GM12875 (cell line): ENCODE measurements at regions not wholly inside any gene's neighbourhood (a gene's known extent, or its start where the extent isn't known, plus 50 kb on each side); places are given as distances from the start of the nearest gene placed in this dataset.

Source experiments
- H3K4me3 ChIP-seq: one replicate; pipeline ENCODE4 v1.5.1; 2011; ENCODE audit warnings: low read depth, low read length, control low read depth
- CTCF ChIP-seq: IDR thresholded peaks from 2 replicates; pipeline ENCODE4 v1.5.1; 2011; ENCODE audit warnings: low read depth, mild to moderate bottlenecking, control low read depth, inconsistent platforms, low read length, moderate library complexity, borderline replicate concordance; ENCODE audit not compliant: insufficient read depth

GRCh38 chr4:159429693-159430035 is 326.8 kb downstream of the RAPGEF2 start:
- no peak overlapping the region for H3K4me3 ChIP-seq
- TF ChIP-seq CTCF = no peak

GRCh38 chr4:159430896-159431295 is 328.0 kb downstream of the RAPGEF2 start:
- TF ChIP-seq CTCF = no peak
- H3K4me3 ChIP-seq = no peak overlapping the region

- no peak for TF ChIP-seq CTCF
- no peak overlapping the region for H3K4me3 ChIP-seq
These were observed 329.6 kb downstream of the RAPGEF2 start for GRCh38 chr4:159432436-159432835.

GRCh38 chr4:159433337-159433736 is 330.5 kb downstream of the RAPGEF2 start:
- TF ChIP-seq CTCF = no peak
- H3K4me3 ChIP-seq = no peak overlapping the region

GRCh38 chr4:159434114-159434870 is 331.4 kb downstream of the RAPGEF2 start:
- no peak for TF ChIP-seq CTCF
- H3K4me3 ChIP-seq = no peak overlapping the region

GRCh38 chr4:159434871-159435241 is 332.0 kb downstream of the RAPGEF2 start:
- no peak overlapping the region for H3K4me3 ChIP-seq
- no peak for TF ChIP-seq CTCF

GRCh38 chr4:159435561-159436023 is 332.7 kb downstream of the RAPGEF2 start:
- no peak for TF ChIP-seq CTCF
- H3K4me3 ChIP-seq = no peak overlapping the region
